NT2/D1 (cell line): ENCODE measurements at regions not wholly inside any gene's neighbourhood (a gene's known extent, or its start where the extent isn't known, plus 50 kb on each side); places are given as distances from the start of the nearest gene placed in this dataset.

Experiments used
- YY1 ChIP-seq: IDR thresholded peaks from 2 replicates; pipeline ENCODE4 v1.6.1; 2011; ENCODE audit not compliant: insufficient read length, insufficient read depth
- ZNF274 ChIP-seq: IDR thresholded peaks from 2 replicates; pipeline ENCODE4 v1.6.1; 2011; ENCODE audit warnings: mild to moderate bottlenecking, low read depth, low read length

DNA sequence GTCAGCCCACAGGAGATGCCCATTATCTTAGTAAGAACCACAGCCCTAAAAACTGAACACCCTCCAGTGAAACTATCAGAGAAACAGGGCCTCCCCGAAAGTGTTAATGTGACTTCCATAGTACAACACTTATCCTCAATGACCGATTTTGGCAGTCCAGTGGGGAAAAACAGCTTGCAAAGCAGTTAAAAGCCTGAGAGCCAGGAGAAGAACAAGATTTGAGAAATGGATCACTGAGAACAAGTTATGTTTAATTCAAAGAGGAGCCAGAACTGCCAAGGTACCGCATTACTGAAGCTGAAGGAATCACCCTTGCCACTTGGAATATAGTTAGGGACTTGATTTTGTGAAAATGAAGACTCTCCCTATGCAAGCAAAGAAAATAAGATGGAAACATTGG lies 236.9 kb downstream of the QKI start:
- TF ChIP-seq YY1 (no peak), ZNF274 (no peak)
